ENCODE measurements at regions not wholly inside any gene's neighbourhood (a gene's known extent, or its start where the extent isn't known, plus 50 kb on each side); places are given as distances from the start of the nearest gene placed in this dataset.

- H4K8ac ChIP-seq (ENCODE audit: low read depth in 2 of 2, low read length in 2 of 2) = no peak overlapping the region
- H3K9ac ChIP-seq (ENCODE audit: low read depth, low read length) = no peak overlapping the region
- no peak overlapping the region for H2BK120ac ChIP-seq (ENCODE audit: low read depth, low read length)
- H2BK20ac ChIP-seq (ENCODE audit: low read depth, low read length) = no peak overlapping the region
- no CpG with 5 or more reads among the region's 3 CpGs for WGBS, 2 experiments (ENCODE audit: extremely low coverage in 2 of 2, insufficient read length in 1 of 2)
- no peak overlapping the region for H2BK15ac ChIP-seq (ENCODE audit: low read depth, low read length)
- H4K20me1 ChIP-seq (ENCODE audit: insufficient read depth, low read length) = no peaks in the 10 kb centered on the region
- no peak overlapping the region for H2BK5ac ChIP-seq (ENCODE audit: low read depth, low read length, poor library complexity, severe bottlenecking)
- no peak overlapping the region for H3K23ac ChIP-seq (ENCODE audit: low read depth, low read length)
- H3K79me1 ChIP-seq (ENCODE audit: low read depth in 1 of 2, low read length in 2 of 2) = no peaks in the 10 kb centered on the region
- dilution Hi-C loops (cut with HindIII; ENCODE audit: low sequenced_read_pairs, unreplicated experiment) (no loop called here), in situ Hi-C loops (cut with MboI; ENCODE audit: low sequenced_read_pairs) (no loop called here), intact Hi-C loops (cut with micrococcal nuclease) (no loop called here)
- BruUV-seq (replicated peaks) = no TSS peak
- H3K27me3 ChIP-seq (ENCODE audit: control insufficient read depth, insufficient read depth, low read length) = no peaks in the 10 kb centered on the region
- no peak overlapping the region for H2AK9ac ChIP-seq (replicated peaks; ENCODE audit: low read depth, low read length, poor library complexity)
- H3K36me3 ChIP-seq (ENCODE audit: control insufficient read depth, insufficient read depth, low read length) = no peaks in the 10 kb centered on the region
- H4K91ac ChIP-seq (ENCODE audit: insufficient read depth, low read depth, low read length) = no peak overlapping the region
- ATAC-seq (ENCODE audit: low read depth) (no peak), DNase-seq (no peak)
- no peak overlapping the region for H2AK5ac ChIP-seq (ENCODE audit: low read depth, low read length)
- no peak overlapping the region for H3K14ac ChIP-seq (replicated peaks; ENCODE audit: low read depth, low read length)
- TF ChIP-seq NFE2L2 (IDR thresholded peaks at IDR 0.05; ENCODE audit: low read depth, low read length) (no peak), POLR2A (IDR thresholded peaks at IDR 0.05; ENCODE audit: low read depth, low read length) (no peak), CHD1 (IDR thresholded peaks at IDR 0.05; ENCODE audit: low read depth, low read length) (no peak), MAFK (IDR thresholded peaks at IDR 0.05; ENCODE audit: low read depth, low read length) (no peak), CTCF (conservative IDR thresholded peaks at IDR 0.05; ENCODE audit: low read depth, low read length) (no peak), RFX5 (IDR thresholded peaks at IDR 0.05; ENCODE audit: low read depth, low read length) (no peak), FOS (IDR thresholded peaks at IDR 0.05; ENCODE audit: low read depth, low read length) (no peak), RCOR1 (IDR thresholded peaks at IDR 0.05; ENCODE audit: insufficient replicate concordance, low read length) (no peak)
- TF ChIP-seq, protein P1, sequence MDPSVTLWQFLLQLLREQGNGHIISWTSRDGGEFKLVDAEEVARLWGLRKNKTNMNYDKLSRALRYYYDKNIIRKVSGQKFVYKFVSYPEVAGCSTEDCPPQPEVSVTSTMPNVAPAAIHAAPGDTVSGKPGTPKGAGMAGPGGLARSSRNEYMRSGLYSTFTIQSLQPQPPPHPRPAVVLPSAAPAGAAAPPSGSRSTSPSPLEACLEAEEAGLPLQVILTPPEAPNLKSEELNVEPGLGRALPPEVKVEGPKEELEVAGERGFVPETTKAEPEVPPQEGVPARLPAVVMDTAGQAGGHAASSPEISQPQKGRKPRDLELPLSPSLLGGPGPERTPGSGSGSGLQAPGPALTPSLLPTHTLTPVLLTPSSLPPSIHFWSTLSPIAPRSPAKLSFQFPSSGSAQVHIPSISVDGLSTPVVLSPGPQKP (IDR thresholded peaks at IDR 0.05; ENCODE audit: borderline replicate concordance, low read depth, low read length) = no peak
- no peak overlapping the region for H3K4ac ChIP-seq (ENCODE audit: low read depth, low read length)
- no peak overlapping the region for H2AFZ ChIP-seq (replicated peaks; ENCODE audit: low read length, poor library complexity)
- H4K5ac ChIP-seq (ENCODE audit: low read depth, low read length) = no peak overlapping the region
- no peak overlapping the region for H3K4me2 ChIP-seq (ENCODE audit: low read depth, low read length)
- peaks cover 17% of the 10 kb centered on the region for H3K9me3 ChIP-seq (ENCODE audit: control insufficient read depth, insufficient read depth, low read length)
- no peaks in the 10 kb centered on the region for H3K9me1 ChIP-seq (ENCODE audit: insufficient read depth, low read length)
- no peak overlapping the region for H3K18ac ChIP-seq (ENCODE audit: low read depth, low read length)
- H3K4me3 ChIP-seq (ENCODE audit: insufficient read depth, low read depth, low read length) = no peak overlapping the region
- no peak overlapping the region for H3K27ac ChIP-seq (ENCODE audit: insufficient read depth, low read length)
- ChIA-PET POLR2A (ENCODE audit: unreplicated experiment) (no interaction called here), CTCF (no interaction called here)
- H3K4me1 ChIP-seq (ENCODE audit: control insufficient read depth, insufficient read depth, low read length) = no peaks in the 10 kb centered on the region
- no peak overlapping the region for H3K56ac ChIP-seq (ENCODE audit: extremely low read depth, insufficient read depth, low read length)
These were observed 430.1 kb upstream of the SLC35B3 start for GRCh38 chr6:8865451-8865850.
